ENCODE measurements at regions not wholly inside any gene's neighbourhood (a gene's known extent, or its start where the extent isn't known, plus 50 kb on each side); places are given as distances from the start of the nearest gene placed in this dataset.

DNA sequence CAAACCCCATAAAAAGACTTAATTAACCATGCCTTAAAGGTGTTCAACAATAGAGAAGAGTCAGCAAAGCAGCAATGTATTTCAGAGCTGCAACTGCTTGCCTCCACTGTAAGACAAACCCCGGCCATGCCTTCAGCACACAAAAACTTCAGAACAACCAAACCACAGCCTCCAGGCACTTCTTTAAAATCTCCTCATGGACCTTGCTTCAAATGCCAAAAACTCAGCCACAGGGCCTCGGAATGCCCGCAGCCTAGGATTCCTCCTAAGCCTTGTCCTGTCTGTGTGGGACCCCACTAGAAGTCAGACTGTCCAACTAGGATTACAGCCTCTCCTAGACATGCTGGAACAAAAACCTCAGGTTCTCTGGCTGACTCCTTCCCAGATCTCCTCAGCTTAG, 208.1 kb upstream of the DUSP10 start:
- peak overlapping the region; percentile 76 for H2BK120ac ChIP-seq (ENCODE audit: insufficient read depth, low read length, poor library complexity)
- H4K8ac ChIP-seq (ENCODE audit: low read depth, low read length) = peak overlapping the region; percentile 48
- peaks cover 6 to 7% of the 10 kb centered on the region in 2 experiments for H3K4me1 ChIP-seq (ENCODE audit: control insufficient read depth in 1 of 2, insufficient read depth in 2 of 2, low read length in 2 of 2)
- H3K79me1 ChIP-seq (ENCODE audit: low read length) = peaks cover 34% of the 10 kb centered on the region
- no peak overlapping the region for H4K12ac ChIP-seq (ENCODE audit: low read depth, low read length)
- no peaks in the 10 kb centered on the region for H3K27me3 ChIP-seq (ENCODE audit: insufficient read depth, low read length)
- H3K23ac ChIP-seq (ENCODE audit: low read length) = no peak overlapping the region
- no peak overlapping the region for H3K9ac ChIP-seq (ENCODE audit: low read length)
- H3K4ac ChIP-seq (ENCODE audit: low read depth, low read length) = no peak overlapping the region
- H3K4me3 ChIP-seq (ENCODE audit: low read depth, low read length) = no peak overlapping the region
- H3K36me3 ChIP-seq (ENCODE audit: control insufficient read depth in 1 of 2, insufficient read depth in 2 of 2, low read length in 2 of 2) = peaks cover 0 to 6% of the 10 kb centered on the region in 2 experiments
- no CpG with 5 or more reads among the region's 3 CpGs for WGBS (ENCODE audit: extremely low coverage, insufficient coverage, insufficient read length)
- H3K4me2 ChIP-seq (ENCODE audit: low read length) = no peak overlapping the region
- no peaks in the 10 kb centered on the region for H3K9me3 ChIP-seq (ENCODE audit: insufficient read depth, low read depth, low read length)
- H3K27ac ChIP-seq (ENCODE audit: low read depth, low read length) = no peak overlapping the region
- H2BK12ac ChIP-seq (ENCODE audit: low read length) = peak overlapping the region; percentile 98
- peak overlapping the region; percentile 95 for H3K18ac ChIP-seq (ENCODE audit: low read length)
- H3K79me2 ChIP-seq (ENCODE audit: control insufficient read depth, insufficient read depth, low read length, poor library complexity) = peaks cover 3% of the 10 kb centered on the region
- peak overlapping the region; percentile 87 for H4K91ac ChIP-seq (ENCODE audit: low read depth, low read length)
- no peak for DNase-seq
- H3K14ac ChIP-seq (ENCODE audit: low read length) = peak overlapping the region; percentile 70
- peak overlapping the region; percentile 31 for H2AK5ac ChIP-seq (ENCODE audit: low read length)
- peak overlapping the region; percentile 80 for H2BK5ac ChIP-seq (ENCODE audit: low read depth, low read length, poor library complexity)
- H2AFZ ChIP-seq (ENCODE audit: insufficient read depth, low read length, poor library complexity) = no peak overlapping the region

DNA sequence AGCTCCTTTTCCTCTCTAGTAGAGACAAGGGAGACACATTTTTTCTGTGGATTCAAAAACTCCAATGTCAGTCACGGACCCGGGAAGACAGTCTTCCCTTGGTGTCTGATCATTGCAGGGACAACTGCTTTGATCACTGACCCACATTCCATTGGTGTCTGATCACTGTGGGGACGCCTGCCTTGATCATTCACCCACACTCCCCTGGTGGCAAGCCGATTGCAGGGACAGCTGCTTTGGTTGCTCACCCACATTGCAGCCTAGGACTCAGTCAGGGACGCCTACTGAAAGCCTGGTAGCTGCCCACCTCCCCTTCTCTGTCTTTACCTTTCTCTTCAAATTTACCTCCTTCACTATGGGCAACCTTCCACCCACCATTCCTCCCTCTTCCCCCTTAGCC, 206.6 kb upstream of the DUSP10 start:
- Histone ChIP-seq H3K4ac (ENCODE audit: low read depth, low read length) (peak overlapping the region; percentile 92), H3K4me3 (ENCODE audit: low read depth, low read length) (no peak overlapping the region), H3K79me1 (ENCODE audit: low read length) (peaks cover 34% of the 10 kb centered on the region), H2BK12ac (ENCODE audit: low read length) (peak overlapping the region; percentile 99), H2AK5ac (ENCODE audit: low read length) (peak overlapping the region; percentile 97), H2BK5ac (ENCODE audit: low read depth, low read length, poor library complexity) (peak overlapping the region; percentile 97), H3K27ac (ENCODE audit: low read depth, low read length) (peak overlapping the region; percentile 90), H3K4me1 (ENCODE audit: control insufficient read depth in 1 of 2, insufficient read depth in 2 of 2, low read length in 2 of 2) (peaks cover 6 to 7% of the 10 kb centered on the region in 2 experiments), H3K4me2 (ENCODE audit: low read length) (no peak overlapping the region), H3K14ac (ENCODE audit: low read length) (peak overlapping the region; percentile 98), H4K8ac (ENCODE audit: low read depth, low read length) (peak overlapping the region; percentile 95), H2BK120ac (ENCODE audit: insufficient read depth, low read length, poor library complexity) (peak overlapping the region; percentile 99), H3K27me3 (ENCODE audit: insufficient read depth, low read length) (no peaks in the 10 kb centered on the region), H3K79me2 (ENCODE audit: control insufficient read depth, insufficient read depth, low read length, poor library complexity) (peaks cover 3% of the 10 kb centered on the region), H3K9me3 (ENCODE audit: insufficient read depth, low read depth, low read length) (no peaks in the 10 kb centered on the region), H4K12ac (ENCODE audit: low read depth, low read length) (peak overlapping the region; percentile 56), H3K9ac (ENCODE audit: low read length) (no peak overlapping the region), H2AFZ (ENCODE audit: insufficient read depth, low read length, poor library complexity) (peak overlapping the region; percentile 24), H3K18ac (ENCODE audit: low read length) (peak overlapping the region; percentile 94), H4K91ac (ENCODE audit: low read depth, low read length) (peak overlapping the region; percentile 99), H3K36me3 (ENCODE audit: control insufficient read depth in 1 of 2, insufficient read depth in 2 of 2, low read length in 2 of 2) (peaks cover 0 to 6% of the 10 kb centered on the region in 2 experiments), H3K23ac (ENCODE audit: low read length) (no peak overlapping the region)
- WGBS (ENCODE audit: extremely low coverage, insufficient coverage, insufficient read length) = no CpG with 5 or more reads among the region's 5 CpGs
- no peak for DNase-seq

DNA sequence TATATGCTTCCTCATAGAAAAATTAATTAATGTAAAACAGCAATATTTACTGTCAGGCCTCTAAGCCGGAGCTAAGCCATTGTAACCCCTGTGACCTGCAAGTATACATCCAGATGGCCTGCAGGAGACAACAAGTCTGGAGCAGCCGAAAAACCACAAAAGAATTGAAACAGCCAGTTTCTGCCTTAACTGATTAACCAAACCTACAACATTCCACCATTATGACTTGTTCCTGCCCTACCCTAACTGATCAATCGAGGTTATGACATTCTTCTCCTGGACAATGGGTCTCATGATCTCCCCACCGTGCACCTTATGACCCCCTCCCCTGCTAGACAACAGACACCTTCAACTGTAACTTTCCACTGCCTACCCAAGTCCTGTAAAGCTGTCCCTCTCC, 205.8 kb upstream of the DUSP10 start:
- Histone ChIP-seq H4K91ac (ENCODE audit: low read depth, low read length) (peak overlapping the region; percentile 99), H4K8ac (ENCODE audit: low read depth, low read length) (no peak overlapping the region), H3K4me1 (ENCODE audit: control insufficient read depth in 1 of 2, insufficient read depth in 2 of 2, low read length in 2 of 2) (peaks cover 6 to 7% of the 10 kb centered on the region in 2 experiments), H3K9ac (ENCODE audit: low read length) (no peak overlapping the region), H2BK5ac (ENCODE audit: low read depth, low read length, poor library complexity) (peak overlapping the region; percentile 97), H3K79me2 (ENCODE audit: control insufficient read depth, insufficient read depth, low read length, poor library complexity) (peaks cover 3% of the 10 kb centered on the region), H4K12ac (ENCODE audit: low read depth, low read length) (no peak overlapping the region), H3K4me3 (ENCODE audit: low read depth, low read length) (peak overlapping the region; percentile 32), H3K14ac (ENCODE audit: low read length) (peak overlapping the region; percentile 88), H3K4ac (ENCODE audit: low read depth, low read length) (no peak overlapping the region), H3K36me3 (ENCODE audit: control insufficient read depth in 1 of 2, insufficient read depth in 2 of 2, low read length in 2 of 2) (peaks cover 0 to 6% of the 10 kb centered on the region in 2 experiments), H3K18ac (ENCODE audit: low read length) (no peak overlapping the region), H3K4me2 (ENCODE audit: low read length) (no peak overlapping the region), H2BK12ac (ENCODE audit: low read length) (peak overlapping the region; percentile 88), H3K23ac (ENCODE audit: low read length) (no peak overlapping the region), H3K27ac (ENCODE audit: low read depth, low read length) (peak overlapping the region; percentile 90), H3K79me1 (ENCODE audit: low read length) (peaks cover 34% of the 10 kb centered on the region), H3K27me3 (ENCODE audit: insufficient read depth, low read length) (no peaks in the 10 kb centered on the region), H3K9me3 (ENCODE audit: insufficient read depth, low read depth, low read length) (no peaks in the 10 kb centered on the region), H2AFZ (ENCODE audit: insufficient read depth, low read length, poor library complexity) (no peak overlapping the region), H2AK5ac (ENCODE audit: low read length) (no peak overlapping the region), H2BK120ac (ENCODE audit: insufficient read depth, low read length, poor library complexity) (peak overlapping the region; percentile 99)
- WGBS (ENCODE audit: extremely low coverage, insufficient coverage, insufficient read length) = no CpG with 5 or more reads among the region's 4 CpGs
- DNase-seq = peak in 1 of 2 donors; percentile 9

DNA sequence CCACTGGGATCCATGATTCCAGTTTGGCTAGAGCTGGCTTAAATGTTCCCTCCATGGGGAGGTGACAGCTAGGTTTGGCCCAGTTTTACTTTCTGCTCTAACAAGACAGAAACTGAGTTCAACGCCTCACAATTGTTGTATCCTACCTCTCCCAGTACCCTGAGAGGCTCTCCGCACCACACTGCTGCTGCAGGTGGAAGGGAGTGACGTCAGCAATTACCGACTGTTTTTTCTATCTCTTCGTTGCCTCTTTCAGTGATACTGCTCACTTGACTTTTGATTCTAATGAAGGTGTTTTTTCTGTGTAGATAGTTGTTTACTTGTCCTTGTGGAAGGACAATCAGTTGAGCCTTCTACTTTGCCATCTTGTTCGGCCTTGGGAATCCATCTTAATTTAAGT, 204.9 kb upstream of the DUSP10 start:
- Histone ChIP-seq H3K27me3 (ENCODE audit: insufficient read depth, low read length) (no peaks in the 10 kb centered on the region), H3K4me2 (ENCODE audit: low read length) (no peak overlapping the region), H3K9me3 (ENCODE audit: insufficient read depth, low read depth, low read length) (no peaks in the 10 kb centered on the region), H3K9ac (ENCODE audit: low read length) (no peak overlapping the region), H3K4me3 (ENCODE audit: low read depth, low read length) (no peak overlapping the region), H3K27ac (ENCODE audit: low read depth, low read length) (no peak overlapping the region), H2BK5ac (ENCODE audit: low read depth, low read length, poor library complexity) (peak overlapping the region; percentile 75), H3K14ac (ENCODE audit: low read length) (peak overlapping the region; percentile 91), H4K91ac (ENCODE audit: low read depth, low read length) (peak overlapping the region; percentile 93), H4K8ac (ENCODE audit: low read depth, low read length) (peak overlapping the region; percentile 59), H2BK120ac (ENCODE audit: insufficient read depth, low read length, poor library complexity) (peak overlapping the region; percentile 96), H4K12ac (ENCODE audit: low read depth, low read length) (no peak overlapping the region), H2AFZ (ENCODE audit: insufficient read depth, low read length, poor library complexity) (no peak overlapping the region), H2AK5ac (ENCODE audit: low read length) (peak overlapping the region; percentile 92), H3K18ac (ENCODE audit: low read length) (peak overlapping the region; percentile 76), H3K4me1 (ENCODE audit: control insufficient read depth in 1 of 2, insufficient read depth in 2 of 2, low read length in 2 of 2) (peaks cover 6 to 7% of the 10 kb centered on the region in 2 experiments), H2BK12ac (ENCODE audit: low read length) (peak overlapping the region; percentile 99), H3K23ac (ENCODE audit: low read length) (no peak overlapping the region), H3K79me1 (ENCODE audit: low read length) (peaks cover 34% of the 10 kb centered on the region), H3K79me2 (ENCODE audit: control insufficient read depth, insufficient read depth, low read length, poor library complexity) (peaks cover 3% of the 10 kb centered on the region), H3K4ac (ENCODE audit: low read depth, low read length) (peak overlapping the region; percentile 2), H3K36me3 (ENCODE audit: control insufficient read depth in 1 of 2, insufficient read depth in 2 of 2, low read length in 2 of 2) (peaks cover 0 to 6% of the 10 kb centered on the region in 2 experiments)
- whole genome bisulfite sequencing (ENCODE audit: extremely low coverage, insufficient coverage, insufficient read length) = no CpG with 5 or more reads among the region's 6 CpGs
- no peak for DNase-seq
